Posterior vena cava (tissue), 2 donors: ENCODE measurements at regions not wholly inside any gene's neighbourhood (a gene's known extent, or its start where the extent isn't known, plus 50 kb on each side); places are given as distances from the start of the nearest gene placed in this dataset.

Source experiments
- DNase-seq: peaks from one replicate; pipeline ENCODE4 v3.0.0-alpha.2; 2020; ENCODE audit warnings: low spot score
- intact Hi-C, 2 donors: fragments of 100-400 bp; cut with DNase I; formaldehyde crosslinking; loops; one replicate each; pipeline versions ENCODE4 v1.14.1 to v1.14.2; 2022 to 2023
- donor health status: DM: yes; HTN: yes; CAD: no.
- donor health status: DM: yes; HTN: yes; CAD: no.

DNA sequence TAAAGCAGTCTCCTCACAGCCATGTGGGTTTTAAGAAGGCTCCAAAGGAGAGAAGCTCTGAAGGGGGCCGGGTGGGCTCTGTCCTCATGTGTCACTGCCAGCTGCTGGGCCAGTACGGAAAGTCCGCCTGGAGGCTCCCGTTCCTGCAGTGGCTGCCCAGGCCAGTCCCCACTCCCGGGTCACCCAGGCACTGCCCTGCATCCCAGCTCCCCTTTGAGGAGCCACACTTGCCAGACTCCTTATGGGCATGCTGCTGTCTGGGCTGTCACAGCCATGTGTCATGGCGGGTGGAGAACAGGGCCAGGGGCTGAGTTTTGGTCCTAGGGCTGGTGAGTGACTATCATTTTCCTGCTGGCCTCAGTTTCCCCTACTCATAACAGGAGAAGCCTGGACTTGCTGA lies 79.4 kb upstream of the ACTRT2 start:
- intact Hi-C loops = no loop called here
- peak; percentile 52 for DNase-seq

GRCh38 chr1:2942410-2942809 lies 78.9 kb upstream of the ACTRT2 start:
- intact Hi-C loops = no loop called here

DNA sequence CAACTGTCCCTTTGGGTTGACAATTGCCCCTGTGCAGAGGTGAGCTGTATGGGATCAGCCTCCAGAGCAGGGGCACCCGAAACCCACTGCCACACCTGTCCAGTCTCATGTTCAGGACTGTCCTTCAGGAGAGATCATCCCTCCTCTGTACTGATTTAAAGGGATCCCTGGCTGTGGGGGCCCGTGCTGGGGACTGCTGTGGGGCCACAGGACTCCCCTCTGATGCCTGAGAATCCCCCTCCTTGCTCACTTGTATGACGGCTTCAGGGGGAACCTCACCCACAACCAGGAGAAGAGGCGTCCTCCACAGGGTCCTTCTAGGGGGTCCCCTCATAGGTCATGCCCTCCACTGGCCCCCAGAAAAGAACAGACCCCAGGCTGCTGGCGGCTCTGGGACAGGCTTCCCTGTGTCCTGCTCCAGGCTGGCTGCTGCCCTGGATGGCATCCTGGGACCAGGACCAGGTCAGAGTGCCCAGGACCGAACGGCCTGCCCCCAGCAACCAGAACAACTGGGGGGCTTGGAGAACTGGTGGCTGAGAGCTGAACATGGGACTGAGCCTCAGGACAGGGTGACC lies 77.5 kb upstream of the ACTRT2 start:
- intact Hi-C loops = no loop called here
- peak; percentile 68 for DNase-seq

More at GRCh38 chr1:2942410-2942809, 78.9 kb upstream of the ACTRT2 start:
- peak; percentile 73 for DNase-seq

DNA sequence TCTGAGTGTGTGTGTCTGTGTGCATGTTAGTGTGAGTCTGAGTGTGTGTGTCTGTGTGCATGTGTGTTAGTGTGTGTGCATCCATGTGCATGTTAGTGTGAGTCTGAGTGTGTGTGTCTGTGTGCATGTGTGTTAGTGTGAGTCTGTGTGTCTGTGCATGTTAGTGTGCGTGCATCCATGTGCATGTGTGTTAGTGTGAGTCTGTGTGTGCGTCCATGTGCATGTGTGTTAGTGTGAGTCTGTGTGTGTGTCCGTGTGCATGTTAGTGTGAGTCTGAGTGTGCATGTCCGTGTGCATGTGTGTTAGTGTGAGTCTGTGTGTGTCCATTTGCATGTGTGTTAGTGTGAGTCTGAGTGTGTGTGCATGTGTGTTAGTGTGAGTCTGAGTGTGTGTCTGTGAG lies 76.6 kb upstream of the ACTRT2 start:
- no peak for DNase-seq
- intact Hi-C loops = no loop called here

DNA sequence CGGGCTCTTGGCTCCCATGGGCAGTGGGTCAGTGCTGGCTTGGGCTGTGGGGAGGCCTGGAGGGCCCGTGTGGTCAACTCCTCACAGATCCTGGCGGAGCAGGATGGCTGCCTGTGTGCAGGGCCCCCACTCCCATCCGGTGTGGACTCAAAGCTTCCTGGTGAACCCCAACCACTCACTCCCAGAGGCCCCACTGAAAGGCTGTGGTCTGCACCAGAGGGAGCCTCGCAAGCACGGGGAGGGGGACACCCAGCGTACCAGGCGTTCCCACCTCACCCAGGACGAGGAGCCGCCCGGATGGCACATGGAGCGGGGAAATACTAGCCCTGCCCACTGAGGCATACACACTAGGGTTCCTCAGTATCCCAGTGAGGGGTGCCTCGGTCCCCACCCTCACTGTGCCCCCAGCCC lies 75.4 kb upstream of the ACTRT2 start:
- peak; percentile 45 for DNase-seq
- intact Hi-C loops = no loop called here

DNA sequence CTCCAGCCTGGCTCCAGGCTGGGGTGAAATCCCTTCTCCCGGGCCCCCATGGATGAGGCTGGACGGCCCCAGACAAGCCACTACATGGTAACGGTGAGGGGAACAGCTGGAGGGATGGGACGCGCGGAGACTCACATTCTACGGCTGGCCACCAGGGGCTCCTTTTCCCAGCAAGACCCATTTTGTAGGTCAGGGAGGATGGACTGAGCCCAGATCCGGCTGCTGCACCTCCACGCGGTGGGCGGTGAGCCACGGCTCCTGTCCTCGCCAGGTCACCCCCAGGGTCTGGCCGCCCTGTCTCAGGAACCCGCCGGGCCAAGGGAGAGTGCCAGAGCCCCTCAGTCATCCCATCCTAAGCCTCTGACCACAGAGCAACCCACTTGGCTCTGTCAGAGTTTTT lies 75.0 kb upstream of the ACTRT2 start:
- peak; percentile 59 for DNase-seq
- intact Hi-C loops = no loop called here

DNA sequence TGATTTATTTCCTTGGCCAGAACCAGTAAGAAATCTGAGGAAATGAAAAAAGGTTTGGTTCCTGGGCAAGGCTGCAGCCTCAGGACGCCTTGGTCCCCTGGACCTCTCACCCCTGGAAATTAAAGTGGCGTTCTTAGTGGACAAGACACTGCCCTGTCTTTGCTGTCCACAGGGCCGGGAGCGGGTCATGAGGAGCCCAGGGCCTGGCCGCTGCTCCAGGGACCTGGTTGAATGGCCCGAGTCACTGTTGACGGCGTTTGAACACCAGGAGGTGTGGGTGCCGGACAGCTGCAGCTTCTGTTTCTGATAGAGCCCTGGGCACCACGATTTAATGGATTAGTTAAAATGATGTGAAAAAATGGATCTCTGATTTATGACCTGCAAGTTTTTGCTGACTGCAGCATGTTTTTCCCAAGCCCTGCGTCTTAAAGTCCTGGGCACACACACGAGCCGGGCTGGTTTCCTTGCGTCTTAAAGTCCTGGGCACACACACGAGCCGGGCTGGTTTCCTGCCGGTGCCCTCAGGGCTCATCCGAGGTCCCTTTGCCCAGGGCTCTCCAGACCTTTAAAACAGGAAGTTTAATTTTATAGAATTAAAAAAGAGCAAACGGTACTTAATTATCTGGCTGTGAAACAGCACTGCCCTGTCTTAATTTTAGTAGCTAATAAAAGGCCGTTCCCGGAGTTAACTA lies 74.1 kb upstream of the ACTRT2 start:
- intact Hi-C loops = no loop called here
- peak; percentile 54 for DNase-seq

DNA sequence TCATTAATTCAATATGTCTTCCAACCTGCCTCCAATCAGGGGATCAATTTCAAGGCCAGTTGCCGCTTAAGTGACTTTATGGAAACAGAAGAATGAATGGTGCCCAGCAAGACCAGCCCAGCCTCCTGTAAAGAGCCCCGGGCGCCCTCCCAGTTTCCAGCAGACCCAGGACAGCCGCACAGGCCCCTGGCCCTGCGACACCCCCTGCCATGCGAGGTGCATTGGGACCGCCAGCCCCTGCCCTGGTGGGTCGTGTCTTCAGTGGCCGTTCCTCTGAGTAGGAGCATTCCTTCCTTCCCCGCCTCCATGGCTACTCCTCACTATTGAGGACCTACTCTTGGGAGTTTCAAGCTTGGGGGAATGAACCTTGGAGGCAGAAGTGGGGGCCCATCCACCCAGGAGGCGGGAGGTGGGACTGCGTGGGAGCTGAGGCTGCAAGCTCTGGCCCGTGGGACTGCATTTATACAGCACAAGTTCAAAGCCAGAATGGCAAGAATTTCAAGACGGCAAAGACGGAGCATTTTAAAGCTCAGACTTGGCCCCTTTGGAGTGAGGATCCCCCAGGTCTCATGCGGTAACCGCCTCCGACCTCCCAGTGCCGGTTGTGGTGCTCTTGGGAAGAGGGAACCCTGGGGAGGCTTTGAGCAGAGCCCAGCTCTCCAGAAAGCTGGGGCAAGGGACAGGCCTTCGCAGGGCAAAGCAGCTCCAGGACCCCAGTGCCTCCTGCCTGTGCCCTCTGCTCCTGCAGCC lies 73.1 kb upstream of the ACTRT2 start:
- intact Hi-C loops = no loop called here
- peak; percentile 42 for DNase-seq

DNA sequence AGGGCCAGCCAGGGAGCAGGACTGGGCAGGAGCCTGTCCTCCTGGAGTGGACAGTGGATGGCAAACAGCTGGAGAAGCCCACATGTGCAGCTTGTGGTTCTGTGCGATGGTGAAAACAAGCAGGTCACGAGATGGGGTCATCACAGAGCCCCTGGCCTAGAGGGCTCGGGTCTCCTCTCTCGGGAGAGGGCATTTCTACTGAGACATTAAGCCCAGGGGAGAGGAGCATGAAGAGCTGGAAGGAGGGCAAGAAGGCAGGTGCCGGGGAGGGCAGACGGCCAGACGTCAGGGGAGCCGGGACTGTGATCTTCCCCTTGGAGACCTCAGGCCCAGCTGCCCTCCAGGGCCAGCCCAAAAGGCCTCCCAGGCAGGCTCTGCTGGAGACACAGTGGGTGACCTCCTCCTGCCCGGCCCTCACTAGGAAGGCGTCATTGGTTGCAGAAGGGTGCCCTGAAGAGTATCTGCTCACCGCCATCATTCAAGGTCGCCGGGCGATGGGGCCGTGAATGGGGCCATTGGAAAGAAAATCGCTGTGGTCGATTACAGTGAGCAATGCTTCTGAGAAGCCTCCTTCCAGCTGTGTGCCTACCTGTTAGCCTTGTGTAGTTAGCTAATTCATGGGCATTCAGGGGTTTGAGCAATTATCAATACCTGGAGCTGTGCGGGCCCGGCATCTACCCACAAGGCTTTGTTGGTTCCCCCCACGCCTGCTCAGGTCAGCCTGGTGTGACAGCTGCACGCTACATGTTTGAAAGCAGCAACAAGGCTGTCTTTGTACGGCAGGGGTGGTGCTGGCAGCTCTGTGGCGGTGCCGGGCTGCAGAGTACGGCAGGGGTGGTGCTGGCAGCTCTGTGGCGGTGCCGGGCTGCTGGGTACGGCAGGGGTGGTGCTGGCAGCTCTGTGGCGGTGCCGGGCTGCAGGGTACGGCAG lies 72.3 kb upstream of the ACTRT2 start:
- intact Hi-C loops = no loop called here
- peak; percentile 62 for DNase-seq

GRCh38 chr1:2949966-2950925 lies 71.0 kb upstream of the ACTRT2 start:
- peak; percentile 65 for DNase-seq
- intact Hi-C loops = no loop called here

- DNase-seq = peak; percentile 51
- intact Hi-C loops = no loop called here
Measured at GRCh38 chr1:2950926-2951305, 70.4 kb upstream of the ACTRT2 start.

DNA sequence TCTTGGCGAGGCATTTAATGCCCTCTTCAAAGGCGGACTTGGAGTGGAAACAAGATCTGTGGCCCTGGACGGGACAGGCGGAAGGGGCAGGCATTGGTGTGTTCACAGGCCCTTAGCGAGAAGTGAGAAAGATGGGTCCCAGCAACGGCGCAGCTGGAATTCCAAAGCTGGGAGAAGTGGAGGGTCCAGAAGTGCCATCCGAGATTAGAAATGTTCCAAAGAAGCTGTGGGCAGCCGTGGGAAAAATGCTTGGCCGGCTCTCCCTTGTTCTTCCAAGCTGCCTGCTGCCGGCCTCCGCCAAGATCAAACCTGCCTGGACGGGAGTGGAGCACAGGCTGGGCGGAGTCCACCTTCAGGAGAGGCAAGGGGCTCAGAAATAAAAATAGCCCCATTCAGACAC lies 69.4 kb upstream of the ACTRT2 start:
- intact Hi-C loops = no loop called here
- peak; percentile 48 for DNase-seq

GRCh38 chr1:2952371-2952770 lies 68.9 kb upstream of the ACTRT2 start:
- intact Hi-C loops = no loop called here
- DNase-seq = peak; percentile 66

- intact Hi-C loops = no loop called here
- DNase-seq = peak; percentile 8
Measured at GRCh38 chr1:2952992-2953391, 68.3 kb upstream of the ACTRT2 start.

DNA sequence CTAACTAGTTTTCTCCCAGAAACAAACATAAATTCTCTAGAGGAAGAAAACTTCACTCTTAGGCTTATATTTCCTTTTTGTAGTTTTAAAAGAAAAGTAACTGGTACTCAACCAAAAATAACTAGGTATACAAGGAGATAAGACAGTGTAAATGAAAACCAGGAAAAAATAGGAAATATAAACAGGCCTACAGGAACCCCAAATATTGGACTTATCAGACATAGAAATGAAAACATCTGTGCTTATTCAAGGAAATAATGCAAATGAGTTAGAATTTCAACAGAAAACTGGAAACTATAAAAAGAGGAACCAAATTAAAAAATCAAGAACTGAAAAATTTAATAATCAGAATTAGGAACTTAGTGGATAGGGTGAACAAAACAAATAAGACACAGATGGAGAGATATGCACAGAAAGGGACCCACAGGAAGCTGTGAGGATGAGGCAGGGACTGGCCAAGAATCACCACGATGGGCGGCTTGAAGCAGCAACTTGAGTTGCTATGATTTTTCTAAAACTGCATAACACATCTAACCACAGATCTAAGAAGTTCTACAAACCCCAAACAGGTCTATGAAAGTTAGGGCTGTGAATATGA lies 67.5 kb upstream of the ACTRT2 start:
- no peak for DNase-seq
- intact Hi-C loops = no loop called here

- no peak for DNase-seq
- intact Hi-C loops = no loop called here
Measured at GRCh38 chr1:2955652-2956051, 65.6 kb upstream of the ACTRT2 start.

GRCh38 chr1:2956576-2956975 lies 64.7 kb upstream of the ACTRT2 start:
- intact Hi-C loops = no loop called here
- DNase-seq = no peak

DNA sequence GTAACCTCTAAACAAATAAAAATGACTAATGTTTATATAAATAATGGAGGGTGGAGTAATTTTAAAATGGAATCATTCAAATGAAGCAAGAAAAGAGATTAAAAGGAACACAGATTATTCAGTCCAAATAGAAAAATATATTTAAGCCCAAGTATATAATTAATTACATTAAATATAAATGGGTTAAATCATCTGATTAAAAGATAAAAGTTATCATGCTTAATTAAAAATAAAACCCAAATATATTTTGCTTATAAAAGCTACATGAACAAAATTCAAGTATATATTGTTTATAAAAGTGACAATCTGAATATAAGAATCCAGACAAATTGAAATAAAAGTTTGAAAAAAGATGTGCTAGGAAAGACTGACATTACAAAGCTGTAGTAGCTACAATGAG lies 63.9 kb upstream of the ACTRT2 start:
- intact Hi-C loops = no loop called here

More for the DNA sequence above, 63.9 kb upstream of the ACTRT2 start:
- DNase-seq = no peak
